Loucy (cell line): ENCODE measurements at regions not wholly inside any gene's neighbourhood (a gene's known extent, or its start where the extent isn't known, plus 50 kb on each side); places are given as distances from the start of the nearest gene placed in this dataset.

Experiments
- H2AFZ ChIP-seq: fragments of 200-600 bp; sonication (generic); 2 replicates; pipeline ENCODE4 v1.6.0; 2016; ENCODE audit warnings: antibody characterized with exemption, mild to moderate bottlenecking, low read length, moderate library complexity
- H3F3A ChIP-seq: fragments of 200-600 bp; 2 replicates; pipeline ENCODE4 v1.6.0; 2016; ENCODE audit warnings: antibody characterized with exemption, low read depth, mild to moderate bottlenecking
- H3K27me3 ChIP-seq: fragments of 200-600 bp; sonication (generic); 2 replicates; pipeline ENCODE4 v1.6.1; 2014; ENCODE audit warnings: low read length, mild to moderate bottlenecking; ENCODE audit not compliant: insufficient read depth, poor library complexity, severe bottlenecking
- H3K36me3 ChIP-seq: fragments of 200-600 bp; sonication (generic); 2 replicates; pipeline ENCODE4 v1.6.1; 2016; ENCODE audit warnings: low read length; ENCODE audit not compliant: insufficient read depth
- H3K4me1 ChIP-seq: fragments of 200-600 bp; sonication (generic); 2 replicates; pipeline ENCODE4 v1.5.1; 2014; ENCODE audit warnings: low read length, mild to moderate bottlenecking; ENCODE audit not compliant: insufficient read depth, poor library complexity, severe bottlenecking
- H3K4me2 ChIP-seq: fragments of 200-600 bp; sonication (generic); 2 replicates; pipeline ENCODE4 v1.6.0; 2014; ENCODE audit warnings: antibody characterized with exemption, low read length, low read depth, mild to moderate bottlenecking; ENCODE audit not compliant: poor library complexity, severe bottlenecking
- H3K4me3 ChIP-seq: fragments of 200-600 bp; sonication (generic); 2 replicates; pipeline ENCODE4 v1.5.1; 2014; ENCODE audit warnings: low read length, mild to moderate bottlenecking, mixed read lengths; ENCODE audit not compliant: poor library complexity, severe bottlenecking
- H3K79me2 ChIP-seq: fragments of 200-600 bp; sonication (generic); 2 replicates; pipeline ENCODE4 v1.6.1; 2014; ENCODE audit warnings: low read length; ENCODE audit not compliant: insufficient read depth
- H3K9ac ChIP-seq: fragments of 200-600 bp; sonication (generic); 2 replicates; pipeline ENCODE4 v1.6.0; 2014; ENCODE audit warnings: mild to moderate bottlenecking, low read depth, low read length, moderate library complexity; ENCODE audit not compliant: poor library complexity, severe bottlenecking
- H3K9me2 ChIP-seq: fragments of 200-600 bp; sonication (generic); replicated peaks from 2 replicates; pipeline ENCODE4 v1.6.1; 2016; ENCODE audit warnings: low read depth, low read length, mixed read lengths
- H3K9me3 ChIP-seq: fragments of 200-600 bp; sonication (generic); 2 replicates; pipeline ENCODE4 v1.6.1; 2014; ENCODE audit warnings: mild to moderate bottlenecking, antibody characterized with exemption, low read length, low read depth; ENCODE audit not compliant: insufficient read depth
- H4K20me1 ChIP-seq: fragments of 200-600 bp; sonication (generic); 2 replicates; pipeline ENCODE4 v1.6.0; 2014; ENCODE audit warnings: antibody characterized with exemption, low read length, mild to moderate bottlenecking; ENCODE audit not compliant: insufficient read depth, poor library complexity, severe bottlenecking
- EZH2phosphoT487 ChIP-seq: fragments of 200-600 bp; IDR thresholded peaks from 2 replicates; pipeline ENCODE4 v1.6.1; 2018; ENCODE audit warnings: antibody characterized with exemption, mild to moderate bottlenecking, moderate library complexity, borderline replicate concordance
- TF ChIP-seq, protein P1 (sequence below): fragments of 200-600 bp; sonication (generic); conservative IDR thresholded peaks from 2 replicates; pipeline ENCODE4 v1.5.1; 2014; ENCODE audit warnings: mild to moderate bottlenecking, antibody characterized with exemption, low read length

GRCh38 chr10:4080225-4080805 is 295.3 kb upstream of the KLF6 start:
- TF ChIP-seq EZH2phosphoT487, result no peak
- TF ChIP-seq, protein P1, sequence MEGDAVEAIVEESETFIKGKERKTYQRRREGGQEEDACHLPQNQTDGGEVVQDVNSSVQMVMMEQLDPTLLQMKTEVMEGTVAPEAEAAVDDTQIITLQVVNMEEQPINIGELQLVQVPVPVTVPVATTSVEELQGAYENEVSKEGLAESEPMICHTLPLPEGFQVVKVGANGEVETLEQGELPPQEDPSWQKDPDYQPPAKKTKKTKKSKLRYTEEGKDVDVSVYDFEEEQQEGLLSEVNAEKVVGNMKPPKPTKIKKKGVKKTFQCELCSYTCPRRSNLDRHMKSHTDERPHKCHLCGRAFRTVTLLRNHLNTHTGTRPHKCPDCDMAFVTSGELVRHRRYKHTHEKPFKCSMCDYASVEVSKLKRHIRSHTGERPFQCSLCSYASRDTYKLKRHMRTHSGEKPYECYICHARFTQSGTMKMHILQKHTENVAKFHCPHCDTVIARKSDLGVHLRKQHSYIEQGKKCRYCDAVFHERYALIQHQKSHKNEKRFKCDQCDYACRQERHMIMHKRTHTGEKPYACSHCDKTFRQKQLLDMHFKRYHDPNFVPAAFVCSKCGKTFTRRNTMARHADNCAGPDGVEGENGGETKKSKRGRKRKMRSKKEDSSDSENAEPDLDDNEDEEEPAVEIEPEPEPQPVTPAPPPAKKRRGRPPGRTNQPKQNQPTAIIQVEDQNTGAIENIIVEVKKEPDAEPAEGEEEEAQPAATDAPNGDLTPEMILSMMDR, result no peak
- no peaks in the 10 kb centered on the region for H3K27me3 ChIP-seq
- H3K9me3 ChIP-seq, result peaks cover 3% of the 10 kb centered on the region; the same call in 1 of the 2 replicates
- H3K79me2 ChIP-seq, result no peaks in the 10 kb centered on the region
- no peak overlapping the region for H3K4me2 ChIP-seq
- no peak overlapping the region for H2AFZ ChIP-seq
- H3K9ac ChIP-seq, result no peak overlapping the region
- no peaks in the 10 kb centered on the region for H3K4me1 ChIP-seq
- H3K9me2 ChIP-seq, result no peaks in the 10 kb centered on the region
- H4K20me1 ChIP-seq, result no peaks in the 10 kb centered on the region
- no peaks in the 10 kb centered on the region for H3K36me3 ChIP-seq
- no peak overlapping the region for H3K4me3 ChIP-seq
- H3F3A ChIP-seq, result no peaks in the 10 kb centered on the region

- no peak for TF ChIP-seq EZH2phosphoT487
Measured at GRCh38 chr10:4079803-4080202, 294.8 kb upstream of the KLF6 start.

GRCh38 chr10:4077804-4078203 is 292.8 kb upstream of the KLF6 start:
- H3K36me3 ChIP-seq, result no peaks in the 10 kb centered on the region
- H3K4me2 ChIP-seq, result no peak overlapping the region
- H3K4me3 ChIP-seq, result no peak overlapping the region
- H3K4me1 ChIP-seq, result no peaks in the 10 kb centered on the region
- no peaks in the 10 kb centered on the region for H3K9me2 ChIP-seq
- H3K9me3 ChIP-seq, result peaks cover 3% of the 10 kb centered on the region; the same call in 1 of the 2 replicates
- H3K79me2 ChIP-seq, result no peaks in the 10 kb centered on the region
- TF ChIP-seq, protein P1, result no peak
- no peak for TF ChIP-seq EZH2phosphoT487
- no peaks in the 10 kb centered on the region for H3K27me3 ChIP-seq
- H2AFZ ChIP-seq, result no peak overlapping the region
- no peaks in the 10 kb centered on the region for H3F3A ChIP-seq
- H4K20me1 ChIP-seq, result no peaks in the 10 kb centered on the region
- no peak overlapping the region for H3K9ac ChIP-seq

More at GRCh38 chr10:4079803-4080202, 294.8 kb upstream of the KLF6 start:
- H3K9me3 ChIP-seq, result peaks cover 3% of the 10 kb centered on the region; the same call in 1 of the 2 replicates
- no peaks in the 10 kb centered on the region for H3K9me2 ChIP-seq
- H4K20me1 ChIP-seq, result no peaks in the 10 kb centered on the region
- no peak overlapping the region for H3K9ac ChIP-seq
- no peak overlapping the region for H2AFZ ChIP-seq
- no peaks in the 10 kb centered on the region for H3K27me3 ChIP-seq
- no peaks in the 10 kb centered on the region for H3F3A ChIP-seq
- no peak overlapping the region for H3K4me3 ChIP-seq
- no peaks in the 10 kb centered on the region for H3K4me1 ChIP-seq
- no peak overlapping the region for H3K4me2 ChIP-seq
- no peaks in the 10 kb centered on the region for H3K36me3 ChIP-seq
- H3K79me2 ChIP-seq, result no peaks in the 10 kb centered on the region

DNA sequence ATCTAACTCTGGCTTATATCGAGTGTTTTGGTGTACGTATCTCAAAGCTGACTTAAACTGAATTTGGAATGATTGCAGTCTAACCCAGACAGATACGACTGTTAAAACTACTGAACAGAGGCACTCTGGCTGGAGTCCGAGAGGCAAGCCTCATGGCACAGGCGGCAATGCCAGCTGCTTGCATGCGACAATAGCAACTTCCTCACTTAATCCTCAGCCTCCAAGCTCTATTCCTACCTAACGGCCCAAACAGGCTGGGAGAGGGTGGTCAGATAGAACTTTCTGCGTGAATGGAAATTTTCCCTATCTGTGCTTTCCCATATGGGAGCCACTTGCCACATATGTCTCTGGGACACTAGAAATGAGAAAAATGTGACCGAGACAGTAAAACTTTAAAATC is 292.0 kb upstream of the KLF6 start:
- Histone ChIP-seq H3K9me2 (no peaks in the 10 kb centered on the region), H3K9me3 (peaks cover 3% of the 10 kb centered on the region; the same call in 1 of the 2 replicates), H2AFZ (no peak overlapping the region), H3K79me2 (no peaks in the 10 kb centered on the region), H3K27me3 (no peaks in the 10 kb centered on the region), H3F3A (no peaks in the 10 kb centered on the region), H3K4me1 (no peaks in the 10 kb centered on the region), H3K4me3 (no peak overlapping the region), H3K9ac (no peak overlapping the region), H3K36me3 (no peaks in the 10 kb centered on the region), H4K20me1 (no peaks in the 10 kb centered on the region), H3K4me2 (no peak overlapping the region)
- no peak for TF ChIP-seq EZH2phosphoT487
- TF ChIP-seq, protein P1, result no peak
